T-helper 1 cell treated with Interleukin-12 subunit alpha and Interleukin-12 subunit beta and Interleukin-4 antibody, amounts not matched to agents 30 ng/mL and 1 ng/mL, for 36 hours (primary cell): ENCODE measurements at regions not wholly inside any gene's neighbourhood (a gene's known extent, or its start where the extent isn't known, plus 50 kb on each side); places are given as distances from the start of the nearest gene placed in this dataset.

Source experiments
- intact Hi-C: fragments of 100-400 bp; cut with micrococcal nuclease; formaldehyde crosslinking; loops from one replicate; pipeline ENCODE4 v1.15.1; 2024

- intact Hi-C loops: no loop called here
Measured at GRCh38 chr11:112778877-112779266, 182.3 kb upstream of the NCAM1 start.

- intact Hi-C loops: no loop called here
Measured at GRCh38 chr11:112780351-112781087, 180.7 kb upstream of the NCAM1 start.

GRCh38 chr11:112783945-112784322, 177.3 kb upstream of the NCAM1 start:
- intact Hi-C loops: no loop called here

GRCh38 chr11:112784323-112785073, 176.7 kb upstream of the NCAM1 start:
- intact Hi-C loops: no loop called here

GRCh38 chr11:112785149-112785548, 176.1 kb upstream of the NCAM1 start:
- intact Hi-C loops: no loop called here

- intact Hi-C loops: no loop called here
Measured at GRCh38 chr11:112785719-112786118, 175.5 kb upstream of the NCAM1 start.

- intact Hi-C loops: no loop called here
Measured at GRCh38 chr11:112786196-112786595, 175.0 kb upstream of the NCAM1 start.

GRCh38 chr11:112786886-112787530, 174.2 kb upstream of the NCAM1 start:
- intact Hi-C loops: no loop called here

- intact Hi-C loops: no loop called here
Measured at GRCh38 chr11:112789481-112789880, 171.7 kb upstream of the NCAM1 start.

GRCh38 chr11:112790286-112790685, 170.9 kb upstream of the NCAM1 start:
- intact Hi-C loops: no loop called here

GRCh38 chr11:112792070-112792469, 169.2 kb upstream of the NCAM1 start:
- intact Hi-C loops: no loop called here

- intact Hi-C loops: no loop called here
Measured at GRCh38 chr11:112793416-112793815, 167.8 kb upstream of the NCAM1 start.

GRCh38 chr11:112794331-112794846, 166.8 kb upstream of the NCAM1 start:
- intact Hi-C loops: no loop called here

- intact Hi-C loops: loop anchor here (1.0 kb wide), 3 partner anchors 207 to 576 kb away; no protein-coding TSS in a partner anchor
Measured at GRCh38 chr11:112795142-112795815, 165.9 kb upstream of the NCAM1 start.

GRCh38 chr11:112795911-112796649, 165.1 kb upstream of the NCAM1 start:
- intact Hi-C loops: loop anchor here (1.0 kb wide), 3 partner anchors 208 to 577 kb away; no protein-coding TSS in a partner anchor

GRCh38 chr11:112797092-112797491, 164.1 kb upstream of the NCAM1 start:
- intact Hi-C loops: no loop called here

- intact Hi-C loops: loop anchor here (1.0 kb wide), 3 partner anchors 164 to 492 kb away; partner anchors contain the start of gene NCAM1
Measured at GRCh38 chr11:112797648-112798293, 163.4 kb upstream of the NCAM1 start.

GRCh38 chr11:112801025-112801816, 160.0 kb upstream of the NCAM1 start:
- intact Hi-C loops: no loop called here

GRCh38 chr11:112801817-112802088, 159.5 kb upstream of the NCAM1 start:
- intact Hi-C loops: no loop called here

GRCh38 chr11:112805658-112806057, 155.6 kb upstream of the NCAM1 start:
- intact Hi-C loops: no loop called here
